ENCODE measurements at regions not wholly inside any gene's neighbourhood (a gene's known extent, or its start where the extent isn't known, plus 50 kb on each side); places are given as distances from the start of the nearest gene placed in this dataset.

- ATAC-seq (ENCODE audit: low FRiP score): no peak
- TF ChIP-seq CTCF (IDR thresholded peaks at IDR 0.05): no peak
- no peak for DNase-seq (ENCODE audit: low spot score)
Measured at GRCh38 chr11:128365044-128365443, 222.3 kb downstream of the ETS1 start.

GRCh38 chr11:128361451-128362020 is 225.8 kb downstream of the ETS1 start:
- ATAC-seq (ENCODE audit: low FRiP score): no peak
- no peak for DNase-seq (ENCODE audit: low spot score)
- TF ChIP-seq CTCF (IDR thresholded peaks at IDR 0.05): no peak

GRCh38 chr11:128359515-128359914 is 227.8 kb downstream of the ETS1 start:
- DNase-seq (ENCODE audit: low spot score) (no peak), ATAC-seq (ENCODE audit: low FRiP score) (no peak)
- TF ChIP-seq CTCF (IDR thresholded peaks at IDR 0.05): no peak

- no peak for ATAC-seq (ENCODE audit: low FRiP score)
- TF ChIP-seq CTCF (IDR thresholded peaks at IDR 0.05): no peak
- DNase-seq (ENCODE audit: low spot score): no peak
Measured at GRCh38 chr11:128357073-128357472, 230.3 kb downstream of the ETS1 start.

GRCh38 chr11:128355558-128355957 is 231.8 kb downstream of the ETS1 start:
- TF ChIP-seq CTCF (IDR thresholded peaks at IDR 0.05): no peak
- ATAC-seq (ENCODE audit: low FRiP score) (no peak), DNase-seq (ENCODE audit: low spot score) (no peak)

GRCh38 chr11:128354476-128354875 is 232.9 kb downstream of the ETS1 start:
- DNase-seq (ENCODE audit: low spot score) (no peak), ATAC-seq (ENCODE audit: low FRiP score) (no peak)
- no peak for TF ChIP-seq CTCF (IDR thresholded peaks at IDR 0.05)

- no peak for DNase-seq (ENCODE audit: low spot score)
- no peak for ATAC-seq (ENCODE audit: low FRiP score)
- no peak for TF ChIP-seq CTCF (IDR thresholded peaks at IDR 0.05)
Measured at GRCh38 chr11:128351168-128351567, 236.2 kb downstream of the ETS1 start.

Data from omental fat pad (tissue), 3 donors.